OCI-LY1 (cell line): ENCODE measurements at regions not wholly inside any gene's neighbourhood (a gene's known extent, or its start where the extent isn't known, plus 50 kb on each side); places are given as distances from the start of the nearest gene placed in this dataset.

Experiments used
- EZH2 ChIP-seq: fragments of 200-600 bp; sonication (generic), shearing (Covaris generic); IDR thresholded peaks from 2 replicates; pipeline ENCODE4 v1.8.0; 2017; ENCODE audit warnings: borderline replicate concordance, mixed run types, mild to moderate bottlenecking, antibody characterized with exemption, low read length, moderate library complexity, mixed read lengths
- TF ChIP-seq, protein P1 (sequence below): fragments of 200-600 bp; sonication (generic), shearing (Covaris generic); IDR thresholded peaks from 2 replicates; pipeline ENCODE4 v1.5.1; 2017; ENCODE audit warnings: mild to moderate bottlenecking, antibody characterized with exemption, low read length, moderate library complexity, mixed read lengths

DNA sequence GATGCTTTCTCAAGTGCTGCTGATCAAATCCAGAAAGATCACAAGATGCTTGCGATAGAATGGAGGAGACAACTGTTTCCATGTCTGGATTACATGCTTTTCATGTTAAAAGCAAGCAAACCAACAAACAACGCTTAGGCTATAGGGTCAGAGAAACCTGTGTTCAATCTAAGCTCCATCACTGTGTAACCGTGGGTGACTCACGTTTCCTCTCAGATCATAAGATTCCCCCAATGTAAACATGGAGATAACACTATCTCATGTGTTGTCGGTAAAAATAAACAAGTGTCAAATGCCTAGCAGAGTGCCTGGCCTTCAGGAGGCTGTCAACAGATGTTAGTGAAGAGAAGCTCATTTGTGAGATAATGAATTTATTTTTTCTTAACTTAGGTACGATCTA is 907.8 kb downstream of the NTRK3 start:
- TF ChIP-seq, protein P1, sequence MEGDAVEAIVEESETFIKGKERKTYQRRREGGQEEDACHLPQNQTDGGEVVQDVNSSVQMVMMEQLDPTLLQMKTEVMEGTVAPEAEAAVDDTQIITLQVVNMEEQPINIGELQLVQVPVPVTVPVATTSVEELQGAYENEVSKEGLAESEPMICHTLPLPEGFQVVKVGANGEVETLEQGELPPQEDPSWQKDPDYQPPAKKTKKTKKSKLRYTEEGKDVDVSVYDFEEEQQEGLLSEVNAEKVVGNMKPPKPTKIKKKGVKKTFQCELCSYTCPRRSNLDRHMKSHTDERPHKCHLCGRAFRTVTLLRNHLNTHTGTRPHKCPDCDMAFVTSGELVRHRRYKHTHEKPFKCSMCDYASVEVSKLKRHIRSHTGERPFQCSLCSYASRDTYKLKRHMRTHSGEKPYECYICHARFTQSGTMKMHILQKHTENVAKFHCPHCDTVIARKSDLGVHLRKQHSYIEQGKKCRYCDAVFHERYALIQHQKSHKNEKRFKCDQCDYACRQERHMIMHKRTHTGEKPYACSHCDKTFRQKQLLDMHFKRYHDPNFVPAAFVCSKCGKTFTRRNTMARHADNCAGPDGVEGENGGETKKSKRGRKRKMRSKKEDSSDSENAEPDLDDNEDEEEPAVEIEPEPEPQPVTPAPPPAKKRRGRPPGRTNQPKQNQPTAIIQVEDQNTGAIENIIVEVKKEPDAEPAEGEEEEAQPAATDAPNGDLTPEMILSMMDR = no peak
- TF ChIP-seq EZH2 = no peak
